WTC11 (cell line): ENCODE measurements at regions not wholly inside any gene's neighbourhood (a gene's known extent, or its start where the extent isn't known, plus 50 kb on each side); places are given as distances from the start of the nearest gene placed in this dataset.
A peak's percentile ranks its signal among the peaks of the same experiment; 100 is the strongest.

ENCODE experiments used
- ATAC-seq: fragments of 200-7000 bp; cut with Tn5 transposase; 2 replicates; pipeline ENCODE4 v1.10.0; 2021; ENCODE audit warnings: mild to moderate bottlenecking, moderate library complexity
- CTCF ChIA-PET: fragments of 300-600 bp; sonication (Branson Sonifier 250); formaldehyde crosslinking; loops from one replicate; lab custom pipeline; 2021; ENCODE audit warnings: antibody characterized with exemption; lab: Charles Lee
- POLR2A ChIA-PET: fragments of 350-600 bp; sonication (Branson Sonifier 250); formaldehyde crosslinking; loops from one replicate; lab custom pipeline; 2021; ENCODE audit warnings: antibody characterized with exemption; lab: Charles Lee
- DNase-seq: peaks from one replicate; pipeline ENCODE4 v3.0.0; 2021; ENCODE audit warnings: low spot score
- H3K27ac Mint-ChIP-seq: 2 replicates; pipeline ENCODE4 v1.8.0; 2021; ENCODE audit warnings: mixed read lengths
- H3K27me3 Mint-ChIP-seq: 2 replicates; pipeline ENCODE4 v1.8.0; 2021; ENCODE audit warnings: low read depth, mild to moderate bottlenecking, moderate library complexity, mixed read lengths
- H3K36me3 Mint-ChIP-seq: 2 replicates; pipeline ENCODE4 v1.8.0; 2021; ENCODE audit warnings: mixed read lengths
- H3K4me1 Mint-ChIP-seq: 2 replicates; pipeline ENCODE4 v1.8.0; 2022; ENCODE audit warnings: mixed read lengths
- H3K4me3 Mint-ChIP-seq: 2 replicates; pipeline ENCODE4 v1.8.0; 2021; ENCODE audit warnings: mild to moderate bottlenecking, moderate library complexity, mixed read lengths
- H3K9me3 Mint-ChIP-seq: 2 replicates; pipeline ENCODE4 v1.8.0; 2021; ENCODE audit warnings: mixed read lengths
- AFF4 ChIP-seq: sonication (generic); formaldehyde crosslinking; IDR thresholded peaks from 2 replicates; pipeline ENCODE4 v1.8.1; 2023; ENCODE audit warnings: mild to moderate bottlenecking, missing genetic modification reagents, borderline replicate concordance
- CREM ChIP-seq: sonication (generic); formaldehyde crosslinking; IDR thresholded peaks from 2 replicates; pipeline ENCODE4 v1.8.1; 2022; ENCODE audit warnings: mild to moderate bottlenecking, missing genetic modification reagents, moderate library complexity
- E2F4 ChIP-seq: sonication (generic); formaldehyde crosslinking; IDR thresholded peaks from 2 replicates; pipeline ENCODE4 v1.8.1; 2022; ENCODE audit warnings: low read depth, mild to moderate bottlenecking, moderate library complexity, missing genetic modification reagents, borderline replicate concordance
- ESRRA ChIP-seq: sonication (generic); formaldehyde crosslinking; IDR thresholded peaks from 2 replicates; pipeline ENCODE4 v1.8.1; 2022; ENCODE audit warnings: mild to moderate bottlenecking, missing genetic modification reagents, borderline replicate concordance
- FOXK1 ChIP-seq: sonication (generic); formaldehyde crosslinking; IDR thresholded peaks from 2 replicates; pipeline ENCODE4 v1.8.0; 2022; ENCODE audit warnings: mild to moderate bottlenecking, moderate library complexity, missing genetic modification reagents
- GTF2I ChIP-seq: fragments of 250-450 bp; sonication (Bioruptor Pico); conservative IDR thresholded peaks from 2 replicates; pipeline ENCODE4 v1.4.0; 2021; ENCODE audit warnings: mild to moderate bottlenecking
- HMGXB4 ChIP-seq: sonication (generic); formaldehyde crosslinking; IDR thresholded peaks from 2 replicates; pipeline ENCODE4 v1.8.1; 2023; ENCODE audit warnings: mild to moderate bottlenecking, moderate library complexity, missing genetic modification reagents
- KAT7 ChIP-seq: sonication (generic); formaldehyde crosslinking; IDR thresholded peaks from 2 replicates; pipeline ENCODE4 v1.8.1; 2023; ENCODE audit warnings: missing genetic modification reagents, mild to moderate bottlenecking, borderline replicate concordance
- PRRX2 ChIP-seq: fragments of 250-450 bp; sonication (Bioruptor Pico); IDR thresholded peaks from 2 replicates; pipeline ENCODE4 v1.8.0; 2021; ENCODE audit warnings: mild to moderate bottlenecking
- USF2 ChIP-seq: sonication (generic); formaldehyde crosslinking; IDR thresholded peaks from 2 replicates; pipeline ENCODE4 v1.8.1; 2023; ENCODE audit warnings: mild to moderate bottlenecking, missing genetic modification reagents, moderate library complexity
- ZSCAN18 ChIP-seq: fragments of 250-450 bp; sonication (Bioruptor Pico); IDR thresholded peaks from 2 replicates; pipeline ENCODE4 v2.1.2; 2022; ENCODE audit warnings: mild to moderate bottlenecking, moderate library complexity

GRCh38 chr2:180058993-180059392 lies 51.9 kb upstream of the CWC22 start:
- CTCF ChIA-PET: no interaction called here
- no peak for DNase-seq
- peaks cover 60% of the 10 kb centered on the region for H3K4me1 Mint-ChIP-seq
- peak overlapping the region; percentile 35 for H3K27ac Mint-ChIP-seq
- H3K36me3 Mint-ChIP-seq: peaks cover 13% of the 10 kb centered on the region
- peaks cover 14% of the 10 kb centered on the region for H3K9me3 Mint-ChIP-seq
- TF ChIP-seq USF2 (peak; percentile 55; the same call in 1 of the 2 replicates), HMGXB4 (no peak)
- ATAC-seq: peak; percentile 16; the same call in 1 of the 2 replicates
- H3K27me3 Mint-ChIP-seq: no peaks in the 10 kb centered on the region
- POLR2A ChIA-PET: no interaction called here
- H3K4me3 Mint-ChIP-seq: no peak overlapping the region

- DNase-seq: no peak
- H3K4me3 Mint-ChIP-seq: no peak overlapping the region
- peak overlapping the region; percentile 98 for H3K27ac Mint-ChIP-seq
Measured at GRCh38 chr2:180057706-180058412, 50.8 kb upstream of the CWC22 start.

More at GRCh38 chr2:180057706-180058412, 50.8 kb upstream of the CWC22 start:
- TF ChIP-seq KAT7: no peak
- TF ChIP-seq E2F4: no peak
- no peak for TF ChIP-seq CREM
- no peak for TF ChIP-seq ESRRA (CRISPR knock-in tag)
- no peak for TF ChIP-seq PRRX2 (CRISPR knock-in tag)
- TF ChIP-seq AFF4: no peak
- no peak for TF ChIP-seq ZSCAN18
- no peak for TF ChIP-seq FOXK1
- no peak for TF ChIP-seq GTF2I (CRISPR knock-in tag)
- ATAC-seq: no peak
- CTCF ChIA-PET: interaction anchor here (1.0 to 1.6 kb wide), 2 partner anchors 14 to 19 kb away, joined by 5 to 10 read pairs; no protein-coding TSS in a partner anchor
- peaks cover 15% of the 10 kb centered on the region for H3K36me3 Mint-ChIP-seq
- POLR2A ChIA-PET: no interaction called here
- peaks cover 15% of the 10 kb centered on the region for H3K9me3 Mint-ChIP-seq
- peaks cover 60% of the 10 kb centered on the region for H3K4me1 Mint-ChIP-seq
- H3K27me3 Mint-ChIP-seq: no peaks in the 10 kb centered on the region
